Loucy (cell line): ENCODE measurements at regions not wholly inside any gene's neighbourhood (a gene's known extent, or its start where the extent isn't known, plus 50 kb on each side); places are given as distances from the start of the nearest gene placed in this dataset.
"Not testable (repeated sequence)": the region's sequence is repeated elsewhere in the genome, so short reads cannot be mapped to it uniquely, and the experiment has no call there.

Source experiments
- H2AFZ ChIP-seq: fragments of 200-600 bp; sonication (generic); 2 replicates; pipeline ENCODE4 v1.6.0; 2016; ENCODE audit warnings: antibody characterized with exemption, mild to moderate bottlenecking, low read length, moderate library complexity
- H3F3A ChIP-seq: fragments of 200-600 bp; 2 replicates; pipeline ENCODE4 v1.6.0; 2016; ENCODE audit warnings: antibody characterized with exemption, low read depth, mild to moderate bottlenecking
- H3K27me3 ChIP-seq: fragments of 200-600 bp; sonication (generic); 2 replicates; pipeline ENCODE4 v1.6.1; 2014; ENCODE audit warnings: low read length, mild to moderate bottlenecking; ENCODE audit not compliant: insufficient read depth, poor library complexity, severe bottlenecking
- H3K36me3 ChIP-seq: fragments of 200-600 bp; sonication (generic); 2 replicates; pipeline ENCODE4 v1.6.1; 2016; ENCODE audit warnings: low read length; ENCODE audit not compliant: insufficient read depth
- H3K4me1 ChIP-seq: fragments of 200-600 bp; sonication (generic); 2 replicates; pipeline ENCODE4 v1.5.1; 2014; ENCODE audit warnings: low read length, mild to moderate bottlenecking; ENCODE audit not compliant: insufficient read depth, poor library complexity, severe bottlenecking
- H3K4me2 ChIP-seq: fragments of 200-600 bp; sonication (generic); 2 replicates; pipeline ENCODE4 v1.6.0; 2014; ENCODE audit warnings: antibody characterized with exemption, low read length, low read depth, mild to moderate bottlenecking; ENCODE audit not compliant: poor library complexity, severe bottlenecking
- H3K4me3 ChIP-seq: fragments of 200-600 bp; sonication (generic); 2 replicates; pipeline ENCODE4 v1.5.1; 2014; ENCODE audit warnings: low read length, mild to moderate bottlenecking, mixed read lengths; ENCODE audit not compliant: poor library complexity, severe bottlenecking
- H3K79me2 ChIP-seq: fragments of 200-600 bp; sonication (generic); 2 replicates; pipeline ENCODE4 v1.6.1; 2014; ENCODE audit warnings: low read length; ENCODE audit not compliant: insufficient read depth
- H3K9ac ChIP-seq: fragments of 200-600 bp; sonication (generic); 2 replicates; pipeline ENCODE4 v1.6.0; 2014; ENCODE audit warnings: mild to moderate bottlenecking, low read depth, low read length, moderate library complexity; ENCODE audit not compliant: poor library complexity, severe bottlenecking
- H3K9me2 ChIP-seq: fragments of 200-600 bp; sonication (generic); replicated peaks from 2 replicates; pipeline ENCODE4 v1.6.1; 2016; ENCODE audit warnings: low read depth, low read length, mixed read lengths
- H3K9me3 ChIP-seq: fragments of 200-600 bp; sonication (generic); 2 replicates; pipeline ENCODE4 v1.6.1; 2014; ENCODE audit warnings: mild to moderate bottlenecking, antibody characterized with exemption, low read length, low read depth; ENCODE audit not compliant: insufficient read depth
- H4K20me1 ChIP-seq: fragments of 200-600 bp; sonication (generic); 2 replicates; pipeline ENCODE4 v1.6.0; 2014; ENCODE audit warnings: antibody characterized with exemption, low read length, mild to moderate bottlenecking; ENCODE audit not compliant: insufficient read depth, poor library complexity, severe bottlenecking
- EZH2phosphoT487 ChIP-seq: fragments of 200-600 bp; IDR thresholded peaks from 2 replicates; pipeline ENCODE4 v1.6.1; 2018; ENCODE audit warnings: antibody characterized with exemption, mild to moderate bottlenecking, moderate library complexity, borderline replicate concordance
- TF ChIP-seq, protein P1 (sequence below): fragments of 200-600 bp; sonication (generic); conservative IDR thresholded peaks from 2 replicates; pipeline ENCODE4 v1.5.1; 2014; ENCODE audit warnings: mild to moderate bottlenecking, antibody characterized with exemption, low read length

GRCh38 chr4:164345756-164346155 is 408.2 kb upstream of the SMIM31 start:
- Histone ChIP-seq H3K27me3 (no peaks in the 10 kb centered on the region), H3K36me3 (no peaks in the 10 kb centered on the region), H3K9me2 (no peaks in the 10 kb centered on the region), H3F3A (no peaks in the 10 kb centered on the region), H3K79me2 (no peaks in the 10 kb centered on the region), H3K9ac (no peak overlapping the region), H3K4me3 (no peak overlapping the region), H4K20me1 (no peaks in the 10 kb centered on the region), H3K4me2 (no peak overlapping the region), H3K4me1 (no peaks in the 10 kb centered on the region), H2AFZ (no peak overlapping the region), H3K9me3 (0 out of 2 replicates have a peak, but pooled peaks cover 3% of the 10 kb centered on the region)
- TF ChIP-seq, protein P1, sequence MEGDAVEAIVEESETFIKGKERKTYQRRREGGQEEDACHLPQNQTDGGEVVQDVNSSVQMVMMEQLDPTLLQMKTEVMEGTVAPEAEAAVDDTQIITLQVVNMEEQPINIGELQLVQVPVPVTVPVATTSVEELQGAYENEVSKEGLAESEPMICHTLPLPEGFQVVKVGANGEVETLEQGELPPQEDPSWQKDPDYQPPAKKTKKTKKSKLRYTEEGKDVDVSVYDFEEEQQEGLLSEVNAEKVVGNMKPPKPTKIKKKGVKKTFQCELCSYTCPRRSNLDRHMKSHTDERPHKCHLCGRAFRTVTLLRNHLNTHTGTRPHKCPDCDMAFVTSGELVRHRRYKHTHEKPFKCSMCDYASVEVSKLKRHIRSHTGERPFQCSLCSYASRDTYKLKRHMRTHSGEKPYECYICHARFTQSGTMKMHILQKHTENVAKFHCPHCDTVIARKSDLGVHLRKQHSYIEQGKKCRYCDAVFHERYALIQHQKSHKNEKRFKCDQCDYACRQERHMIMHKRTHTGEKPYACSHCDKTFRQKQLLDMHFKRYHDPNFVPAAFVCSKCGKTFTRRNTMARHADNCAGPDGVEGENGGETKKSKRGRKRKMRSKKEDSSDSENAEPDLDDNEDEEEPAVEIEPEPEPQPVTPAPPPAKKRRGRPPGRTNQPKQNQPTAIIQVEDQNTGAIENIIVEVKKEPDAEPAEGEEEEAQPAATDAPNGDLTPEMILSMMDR = no peak
- TF ChIP-seq EZH2phosphoT487 = no peak

- H4K20me1 ChIP-seq = no peaks in the 10 kb centered on the region
These were observed 403.9 kb upstream of the SMIM31 start for GRCh38 chr4:164350061-164350460.

GRCh38 chr4:164350716-164351115 is 403.2 kb upstream of the SMIM31 start:
- H3K4me2 ChIP-seq, H3K27me3 ChIP-seq, H3K9me3 ChIP-seq, H3K9ac ChIP-seq, H3K36me3 ChIP-seq, H3K4me1 ChIP-seq, H3K79me2 ChIP-seq, H3F3A ChIP-seq, H2AFZ ChIP-seq, H3K9me2 ChIP-seq, H3K4me3 ChIP-seq, H4K20me1 ChIP-seq: not testable (repeated sequence)

More at GRCh38 chr4:164350061-164350460, 403.9 kb upstream of the SMIM31 start:
- Histone ChIP-seq H3K4me2 (no peak overlapping the region), H3K79me2 (no peaks in the 10 kb centered on the region), H3F3A (no peaks in the 10 kb centered on the region), H3K9me3 (no peaks in the 10 kb centered on the region), H3K9ac (no peak overlapping the region), H3K9me2 (no peaks in the 10 kb centered on the region), H3K4me3 (no peak overlapping the region), H3K36me3 (no peaks in the 10 kb centered on the region), H2AFZ (no peak overlapping the region), H3K27me3 (no peaks in the 10 kb centered on the region), H3K4me1 (no peaks in the 10 kb centered on the region)
- TF ChIP-seq, protein P1 = no peak
- no peak for TF ChIP-seq EZH2phosphoT487

GRCh38 chr4:164357957-164358356 is 396.0 kb upstream of the SMIM31 start:
- Histone ChIP-seq H4K20me1 (no peaks in the 10 kb centered on the region), H3K9me3 (no peaks in the 10 kb centered on the region), H3F3A (no peaks in the 10 kb centered on the region), H3K4me1 (no peaks in the 10 kb centered on the region), H2AFZ (no peak overlapping the region), H3K27me3 (no peaks in the 10 kb centered on the region), H3K36me3 (no peaks in the 10 kb centered on the region), H3K9me2 (no peaks in the 10 kb centered on the region), H3K4me2 (no peak overlapping the region), H3K9ac (no peak overlapping the region), H3K79me2 (no peaks in the 10 kb centered on the region), H3K4me3 (no peak overlapping the region)
- TF ChIP-seq EZH2phosphoT487 = no peak
- TF ChIP-seq, protein P1 = no peak
